Kidney epithelial cell (primary cell): ENCODE measurements at regions not wholly inside any gene's neighbourhood (a gene's known extent, or its start where the extent isn't known, plus 50 kb on each side); places are given as distances from the start of the nearest gene placed in this dataset.
A peak's percentile ranks its signal among the peaks of the same experiment; 100 is the strongest.

Experiments used
- DNase-seq: peaks from one replicate; pipeline ENCODE4 v3.0.0-alpha.2; 2010; ENCODE audit warnings: low read depth
- H3K27me3 ChIP-seq: 2 replicates; pipeline ENCODE4 v1.6.0; 2011; ENCODE audit warnings: low read length; ENCODE audit not compliant: control insufficient read depth, insufficient read depth
- H3K36me3 ChIP-seq: 2 replicates; pipeline ENCODE4 v1.5.1; 2011; ENCODE audit warnings: low read length; ENCODE audit not compliant: control insufficient read depth, insufficient read depth
- H3K4me3 ChIP-seq: 2 replicates; pipeline ENCODE4 v1.5.1; 2011; ENCODE audit warnings: low read depth, mild to moderate bottlenecking, control low read depth, low read length
- CTCF ChIP-seq: IDR thresholded peaks from 2 replicates; pipeline ENCODE4 v1.5.1; 2011; ENCODE audit warnings: mild to moderate bottlenecking, moderate library complexity, low read length, control low read depth, inconsistent platforms; ENCODE audit not compliant: insufficient read depth, poor library complexity, severe bottlenecking

GRCh38 chr3:177811112-177811511, 613.8 kb upstream of the TBL1XR1 start:
- H3K27me3 ChIP-seq: no peaks in the 10 kb centered on the region
- H3K36me3 ChIP-seq: no peaks in the 10 kb centered on the region
- DNase-seq: no peak
- no peak overlapping the region for H3K4me3 ChIP-seq
- no peak for TF ChIP-seq CTCF

GRCh38 chr3:177811835-177812234, 614.6 kb upstream of the TBL1XR1 start:
- DNase-seq: no peak
- H3K4me3 ChIP-seq: no peak overlapping the region

GRCh38 chr3:177812492-177812891, 615.2 kb upstream of the TBL1XR1 start:
- DNase-seq: no peak
- TF ChIP-seq CTCF: no peak
- Histone ChIP-seq H3K27me3 (no peaks in the 10 kb centered on the region), H3K36me3 (no peaks in the 10 kb centered on the region), H3K4me3 (no peak overlapping the region)

More at GRCh38 chr3:177811835-177812234, 614.6 kb upstream of the TBL1XR1 start:
- no peaks in the 10 kb centered on the region for H3K36me3 ChIP-seq
- H3K27me3 ChIP-seq: no peaks in the 10 kb centered on the region
- TF ChIP-seq CTCF: no peak

GRCh38 chr3:177813322-177813721, 616.0 kb upstream of the TBL1XR1 start:
- Histone ChIP-seq H3K36me3 (no peaks in the 10 kb centered on the region), H3K27me3 (no peaks in the 10 kb centered on the region), H3K4me3 (no peak overlapping the region)
- no peak for DNase-seq
- no peak for TF ChIP-seq CTCF

GRCh38 chr3:177816667-177817208, 619.5 kb upstream of the TBL1XR1 start:
- no peak overlapping the region for H3K4me3 ChIP-seq
- no peaks in the 10 kb centered on the region for H3K36me3 ChIP-seq
- DNase-seq: peak; percentile 83
- H3K27me3 ChIP-seq: no peaks in the 10 kb centered on the region
- TF ChIP-seq CTCF: peak; percentile 15

GRCh38 chr3:177817751-177818150, 620.5 kb upstream of the TBL1XR1 start:
- no peaks in the 10 kb centered on the region for H3K27me3 ChIP-seq
- H3K4me3 ChIP-seq: no peak overlapping the region
- no peak for DNase-seq
- H3K36me3 ChIP-seq: no peaks in the 10 kb centered on the region
- TF ChIP-seq CTCF: no peak
